ENCODE measurements at regions not wholly inside any gene's neighbourhood (a gene's known extent, or its start where the extent isn't known, plus 50 kb on each side); places are given as distances from the start of the nearest gene placed in this dataset.
"Not testable (repeated sequence)": the region's sequence is repeated elsewhere in the genome, so short reads cannot be mapped to it uniquely, and the experiment has no call there.

DNA sequence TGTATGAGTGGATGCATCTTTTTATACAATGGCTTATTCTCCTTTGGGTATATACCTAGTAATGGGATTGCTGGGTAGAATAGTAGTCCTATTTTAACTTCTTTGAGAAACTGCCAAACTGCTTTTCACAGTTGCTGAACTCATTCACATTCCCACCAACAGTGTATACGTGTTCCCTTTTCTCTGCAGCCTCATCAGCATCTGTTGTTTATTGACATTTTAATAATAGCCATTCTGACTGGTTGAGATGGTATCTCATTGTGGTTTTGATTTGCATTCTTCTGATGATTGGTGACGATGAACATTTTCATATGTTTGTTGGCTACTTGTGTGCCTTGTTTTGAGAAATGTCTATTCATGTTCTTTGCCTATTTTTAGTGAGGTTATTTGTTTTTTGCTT lies 687.0 kb upstream of the EPHA5 start:
- no peak for DNase-seq

DNA sequence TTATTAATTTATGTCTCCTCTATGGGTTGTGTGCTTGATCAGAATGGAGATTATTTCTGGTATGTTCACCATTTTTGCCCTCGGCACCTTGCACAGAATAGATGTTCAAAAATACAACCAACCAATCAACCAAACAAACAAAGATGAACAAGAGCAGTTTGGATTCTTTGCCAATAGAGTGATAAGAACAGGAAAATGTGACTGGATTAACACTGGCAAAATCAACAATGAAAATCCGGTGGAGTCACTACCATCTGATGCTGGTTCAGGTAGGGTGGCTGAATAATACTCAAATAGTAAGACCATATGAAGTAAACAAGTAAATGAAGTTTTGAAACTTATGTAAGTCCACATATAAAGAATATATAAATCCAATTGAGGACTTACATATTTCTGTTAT lies 685.0 kb upstream of the EPHA5 start:
- DNase-seq = no peak

DNA sequence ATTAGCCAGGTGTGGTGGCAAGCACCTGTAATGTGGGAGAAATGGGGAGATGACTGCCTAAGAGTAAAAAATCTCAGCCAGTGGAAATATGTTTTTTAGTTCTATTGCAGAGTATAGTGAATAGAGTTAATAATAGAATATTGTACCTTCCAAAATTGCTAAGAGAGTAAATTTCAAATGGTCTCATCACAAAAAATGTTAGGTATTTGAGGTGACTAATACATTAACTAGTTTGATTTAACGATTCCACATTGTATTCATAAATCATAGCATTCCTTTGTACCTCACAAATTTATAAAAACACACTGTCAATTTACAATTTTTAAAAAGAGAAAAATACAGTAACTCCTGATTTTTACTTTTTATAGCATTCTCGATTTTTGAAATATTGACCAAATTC lies 681.5 kb upstream of the EPHA5 start:
- no peak for DNase-seq

DNA sequence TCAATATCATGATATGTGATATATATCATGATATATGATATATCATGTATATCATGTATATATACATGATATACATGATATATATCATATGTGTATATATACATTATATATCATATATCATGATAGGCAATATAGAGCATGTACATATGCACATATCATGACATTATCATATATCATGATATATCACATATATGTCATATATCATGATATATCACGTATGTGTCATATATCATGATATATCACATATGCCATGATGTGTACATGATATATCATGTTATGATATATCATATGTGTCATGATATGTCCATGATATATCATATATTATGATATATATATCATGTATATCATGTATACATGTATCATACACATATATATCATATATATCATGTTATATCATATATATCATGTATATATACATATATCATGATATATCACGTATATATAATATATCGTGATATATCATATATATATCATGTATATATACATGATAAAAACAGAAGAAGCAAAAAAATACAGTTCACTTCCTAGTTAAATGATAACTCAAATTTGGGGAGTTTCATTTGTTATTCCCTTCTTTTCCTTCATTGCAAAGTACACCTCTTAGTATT lies 670.1 kb upstream of the EPHA5 start:
- no peak for DNase-seq

DNA sequence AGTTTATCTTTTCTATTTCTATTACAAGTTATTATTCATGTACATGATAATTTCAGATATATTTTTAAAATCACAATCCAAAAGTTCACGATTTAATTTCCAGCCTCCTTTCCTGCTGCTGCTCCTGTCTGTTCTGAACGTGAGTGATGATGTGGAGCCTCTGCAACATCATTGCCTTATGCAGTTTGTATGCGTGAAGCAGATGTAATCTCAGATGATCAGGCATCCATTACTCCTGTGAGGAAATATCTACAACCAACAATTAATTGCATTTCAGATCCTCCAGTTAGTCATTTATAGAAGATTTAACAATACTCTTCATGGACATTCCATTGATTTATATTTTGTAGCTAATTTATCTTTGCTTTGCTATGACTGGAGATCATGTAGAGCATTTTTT lies 668.7 kb upstream of the EPHA5 start:
- no peak for DNase-seq

DNA sequence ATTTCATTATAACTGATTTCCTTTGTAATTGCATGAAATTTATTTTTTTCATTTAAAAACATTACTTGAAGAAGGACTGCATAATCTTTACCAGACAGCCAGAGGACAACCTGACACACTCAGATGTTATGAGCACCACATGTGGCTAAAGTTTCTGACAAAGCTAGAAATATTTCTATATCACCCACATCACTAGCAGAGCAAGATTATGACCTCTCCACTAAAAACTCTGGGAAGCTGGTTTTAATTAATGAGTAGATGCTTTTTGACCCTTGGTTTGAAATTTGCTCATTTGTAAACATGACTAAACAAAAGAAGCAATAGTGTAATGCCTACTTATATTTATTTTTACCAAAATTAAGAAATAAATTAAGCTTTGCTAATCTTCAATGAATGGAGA lies 661.5 kb upstream of the EPHA5 start:
- DNase-seq = no peak

DNA sequence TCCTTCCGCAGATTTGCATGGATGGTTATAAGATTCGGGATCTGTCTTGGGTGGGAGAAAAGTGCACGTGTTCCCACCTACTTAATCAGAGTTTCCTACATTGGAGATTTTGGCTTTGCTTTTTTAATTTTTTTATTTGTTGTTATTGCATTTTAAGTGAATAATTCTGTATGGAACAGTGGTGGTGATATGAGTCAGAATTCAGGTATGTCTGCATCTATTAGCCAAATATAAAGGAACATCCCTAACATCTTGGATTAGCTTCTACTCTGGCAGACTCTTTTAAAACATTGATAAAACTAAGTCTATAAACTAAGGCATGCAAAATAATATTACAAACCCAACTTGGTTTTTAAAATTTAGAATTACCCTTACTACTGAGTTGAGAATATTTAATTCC lies 659.8 kb upstream of the EPHA5 start:
- no peak for DNase-seq

DNA sequence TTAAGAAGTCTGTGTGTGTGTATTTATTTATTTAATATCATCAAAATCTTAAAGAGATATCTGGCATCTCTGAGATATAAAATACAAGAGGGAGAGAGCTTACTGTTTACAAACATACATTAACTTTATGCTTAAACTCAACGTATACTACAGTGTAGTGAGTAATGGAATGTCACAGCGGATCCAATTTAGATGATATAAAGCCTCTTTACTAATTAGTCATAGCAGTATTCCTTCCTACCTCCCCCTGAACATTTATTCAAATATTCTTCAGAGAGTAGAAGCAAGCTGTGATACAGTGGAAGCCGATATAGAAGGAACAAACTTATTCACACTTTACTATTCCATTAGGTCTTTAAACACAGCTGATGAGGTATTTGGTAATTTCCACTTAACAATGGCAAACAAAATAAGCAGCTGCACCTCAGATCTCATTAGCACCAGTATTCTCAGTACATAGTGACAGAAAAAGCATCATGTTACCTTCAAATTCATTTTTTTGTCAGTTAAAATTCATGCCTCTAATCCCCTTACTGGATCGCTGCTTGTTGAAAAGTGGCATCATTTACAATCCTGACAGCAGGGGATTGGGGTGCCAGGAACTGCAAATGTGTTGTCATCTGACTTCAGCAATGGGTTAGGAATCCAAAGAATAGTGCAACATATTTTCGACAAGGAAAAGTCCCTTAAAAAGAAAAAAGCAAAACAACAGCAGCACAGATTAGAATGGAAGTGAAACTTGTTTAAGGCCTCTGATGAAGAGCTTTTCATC lies 658.7 kb upstream of the EPHA5 start:
- DNase-seq = no peak

DNA sequence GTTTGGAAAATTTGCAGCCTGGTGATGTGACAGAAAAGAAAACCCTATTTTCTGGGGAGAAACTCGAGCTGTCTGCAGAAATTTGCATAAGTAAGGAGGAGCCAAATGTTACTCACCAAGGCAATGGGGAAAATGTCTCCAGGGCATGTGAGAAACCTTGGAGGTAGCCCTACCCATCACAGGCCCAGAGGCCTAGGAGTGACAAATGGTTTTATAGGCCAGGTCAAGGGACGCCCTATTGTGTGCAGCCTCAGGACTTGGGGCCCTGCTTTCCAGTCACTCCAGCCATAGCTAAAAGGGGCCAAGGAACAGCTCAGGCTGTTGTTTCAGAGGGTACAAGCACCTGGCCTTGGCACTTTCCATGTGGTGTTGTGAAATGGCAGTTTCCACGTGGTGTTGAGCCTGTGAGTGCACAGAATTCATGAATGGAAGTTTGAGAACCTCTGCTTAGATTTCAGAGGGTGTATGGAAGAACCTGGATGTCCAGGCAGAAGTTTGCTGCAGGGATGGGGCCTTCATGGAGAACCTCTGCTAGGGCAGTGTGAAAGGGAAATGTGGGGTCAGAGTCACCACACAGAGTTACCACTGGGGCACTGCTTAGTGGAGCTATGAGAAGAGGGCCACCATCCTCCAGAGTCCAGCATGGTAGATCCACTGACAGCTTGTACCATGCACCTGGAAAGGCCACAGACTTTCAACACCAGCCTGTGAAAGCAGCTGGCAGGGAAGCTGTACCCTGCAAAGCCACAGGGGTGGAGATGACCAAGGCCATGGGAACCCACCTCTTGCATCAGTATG lies 637.6 kb upstream of the EPHA5 start:
- DNase-seq = no peak

DNA sequence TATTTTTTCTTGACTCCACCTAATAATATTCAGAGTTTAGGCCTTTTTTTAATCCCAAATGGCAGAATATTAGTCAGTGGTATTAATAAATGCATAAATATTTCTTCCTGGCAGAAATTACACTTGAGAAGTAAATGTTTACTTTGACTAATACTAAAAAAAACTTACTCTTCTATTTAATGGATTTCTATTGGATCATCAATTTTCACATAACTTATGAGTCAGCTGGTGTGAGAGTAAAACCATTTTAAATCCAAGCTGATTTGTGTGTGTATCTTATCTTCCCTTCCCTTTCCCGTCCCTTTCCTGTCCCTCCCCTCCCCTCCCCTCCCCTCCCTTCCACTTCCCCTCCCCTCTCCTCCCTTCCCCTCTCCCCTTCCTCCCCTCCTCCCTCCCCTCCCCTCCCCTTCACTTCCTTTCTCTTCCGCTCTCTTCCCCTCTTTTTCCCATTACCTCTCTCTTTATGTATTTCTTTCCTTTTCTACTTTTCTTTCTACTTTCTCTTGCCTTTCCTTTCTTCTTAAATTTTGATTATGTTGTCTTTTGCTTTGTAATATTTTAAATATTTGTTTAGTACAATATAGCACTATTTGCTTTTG lies 630.1 kb upstream of the EPHA5 start:
- DNase-seq = no peak

DNA sequence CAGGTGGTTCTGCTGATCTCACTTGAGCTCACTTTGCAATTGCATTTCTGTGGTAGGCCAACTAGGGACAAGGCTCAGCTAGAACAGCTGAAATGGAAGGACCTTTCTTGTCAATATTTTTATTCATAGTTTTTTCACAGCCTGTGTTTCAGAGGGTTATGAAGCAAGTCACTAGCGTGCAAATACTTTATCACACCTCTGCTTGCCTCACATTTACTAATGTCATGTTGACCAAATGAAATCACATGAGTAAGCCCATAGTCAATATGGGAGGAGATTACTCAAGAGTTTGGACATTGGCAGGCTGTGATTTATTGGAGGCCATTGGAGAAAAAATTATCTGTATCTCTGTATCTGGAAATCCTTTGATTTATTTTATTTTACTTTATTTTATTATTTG lies 628.3 kb upstream of the EPHA5 start:
- no peak for DNase-seq

DNA sequence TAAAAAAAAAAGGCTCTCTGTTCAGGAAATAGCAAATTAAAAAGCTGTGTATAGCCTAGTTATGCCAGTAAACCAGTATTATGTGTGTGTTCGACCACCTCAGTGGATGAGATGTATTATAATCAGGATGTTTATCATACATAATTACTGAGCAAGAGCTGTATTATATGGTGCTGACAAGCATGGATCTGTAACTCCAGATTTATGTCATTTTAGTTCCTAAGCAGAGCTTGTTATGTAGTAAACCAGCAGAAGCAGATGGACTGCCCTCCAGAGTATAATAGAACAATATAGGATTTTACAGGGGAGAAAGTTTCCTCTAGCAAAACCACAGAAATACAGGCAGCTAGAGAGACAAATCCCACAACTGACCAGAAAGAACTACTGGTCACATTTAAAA lies 627.4 kb upstream of the EPHA5 start:
- DNase-seq = no peak

DNA sequence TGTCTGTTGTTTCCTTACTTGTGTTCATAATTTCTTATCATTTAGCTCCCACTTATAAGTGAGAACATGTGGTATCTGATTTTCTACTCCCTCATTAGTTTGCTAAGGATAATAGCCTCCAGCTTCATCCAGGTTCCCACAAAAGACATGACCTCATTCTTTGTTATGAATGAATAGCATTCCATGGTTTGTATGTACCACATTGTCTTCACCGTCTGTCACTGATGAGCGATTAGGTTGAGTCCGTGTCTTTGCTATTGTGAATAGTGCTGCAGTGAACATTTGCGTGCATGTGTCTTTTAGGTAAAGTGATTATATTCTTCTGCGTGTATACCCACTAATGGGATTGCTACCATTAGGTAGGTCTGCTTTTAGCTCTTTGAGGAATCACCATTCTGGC lies 624.3 kb upstream of the EPHA5 start:
- no peak for DNase-seq

DNA sequence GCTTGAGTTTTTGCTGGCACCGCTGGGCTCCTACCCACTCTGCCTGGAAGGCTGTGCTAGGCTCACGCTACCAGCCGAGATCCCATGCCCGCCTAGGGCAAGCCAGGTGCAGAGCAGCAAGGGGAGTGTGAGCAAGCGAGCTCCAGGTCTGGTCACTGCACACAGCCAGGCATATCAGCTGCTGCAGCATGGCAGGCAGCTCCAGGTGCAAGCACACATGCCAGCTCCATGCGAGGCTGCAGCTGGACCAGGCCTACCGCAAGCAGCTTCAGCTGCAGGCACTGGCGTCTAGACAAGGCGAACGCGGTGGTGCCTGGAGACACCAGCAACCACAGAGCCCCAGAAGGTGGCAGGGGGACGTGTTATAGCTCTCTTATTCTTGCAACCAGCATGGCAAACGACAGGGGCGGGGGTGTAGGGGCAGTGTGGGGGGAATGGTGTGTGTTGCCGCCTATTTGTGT lies 614.7 kb upstream of the EPHA5 start:
- peak; percentile 9 for DNase-seq

DNA sequence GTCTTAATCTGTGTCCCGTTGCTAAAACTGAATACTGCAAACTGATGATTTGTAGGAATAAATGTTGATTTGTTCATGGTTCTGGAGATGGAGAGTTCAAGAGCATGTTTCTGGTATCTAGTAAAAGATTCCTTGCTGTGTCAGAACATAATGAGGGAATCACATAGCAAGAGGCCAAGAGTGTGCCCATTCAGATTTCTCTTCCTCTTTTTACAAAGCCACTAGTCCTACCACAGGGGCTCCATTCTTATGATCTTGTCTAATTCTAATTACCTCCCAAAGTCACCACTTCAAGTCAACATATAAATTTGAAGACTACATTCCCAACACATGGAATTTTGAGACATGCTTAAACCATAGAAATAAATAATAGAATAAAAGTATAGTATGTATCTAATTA lies 608.8 kb upstream of the EPHA5 start:
- DNase-seq = no peak

DNA sequence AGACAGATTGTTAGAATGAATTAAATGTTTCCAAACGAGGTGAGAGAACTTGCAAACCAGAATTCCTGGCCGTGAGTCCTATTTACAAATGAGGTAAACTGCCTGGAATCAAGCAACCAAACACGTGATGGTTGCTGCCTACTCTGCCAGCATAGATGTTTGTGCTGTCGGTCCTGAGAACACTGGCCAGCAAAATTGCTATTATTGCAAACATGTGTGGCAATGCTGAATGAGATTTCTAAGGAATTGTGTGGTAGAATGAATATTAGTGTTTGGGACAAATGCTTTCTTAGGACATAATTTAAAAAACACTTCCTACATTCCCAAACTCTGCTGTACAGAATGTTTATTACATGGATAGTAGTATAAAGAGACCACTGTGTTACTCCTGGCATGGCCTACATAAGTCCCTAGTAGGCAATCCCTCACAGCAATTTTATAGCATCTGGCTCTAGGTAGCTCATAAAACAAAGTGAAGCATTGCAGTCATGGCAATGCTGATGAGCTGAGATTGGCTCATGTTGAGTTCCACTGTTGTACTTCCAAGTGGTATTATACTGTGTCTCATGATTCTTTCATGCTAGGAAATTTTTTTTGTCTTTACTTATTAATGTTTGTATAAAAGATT lies 605.2 kb upstream of the EPHA5 start:
- DNase-seq = no peak

DNA sequence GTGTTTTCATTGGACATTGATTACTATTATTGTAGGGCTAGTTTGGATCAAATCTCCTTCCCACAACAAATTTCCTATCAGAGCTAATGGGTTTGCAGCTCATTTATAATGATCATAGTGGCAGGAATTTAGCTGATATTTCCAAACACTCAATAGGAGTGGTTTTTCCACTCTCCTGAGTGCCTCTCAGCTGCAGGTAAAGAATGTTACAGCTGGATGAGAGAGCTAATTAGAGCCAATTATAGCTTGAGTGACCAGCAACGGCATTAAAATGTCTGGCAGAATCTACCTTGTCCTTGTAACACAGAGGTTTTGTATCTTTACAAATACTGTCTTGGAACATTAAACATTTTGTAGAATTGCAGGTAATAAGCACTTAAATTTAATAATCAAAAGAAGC lies 602.8 kb upstream of the EPHA5 start:
- no peak for DNase-seq

DNA sequence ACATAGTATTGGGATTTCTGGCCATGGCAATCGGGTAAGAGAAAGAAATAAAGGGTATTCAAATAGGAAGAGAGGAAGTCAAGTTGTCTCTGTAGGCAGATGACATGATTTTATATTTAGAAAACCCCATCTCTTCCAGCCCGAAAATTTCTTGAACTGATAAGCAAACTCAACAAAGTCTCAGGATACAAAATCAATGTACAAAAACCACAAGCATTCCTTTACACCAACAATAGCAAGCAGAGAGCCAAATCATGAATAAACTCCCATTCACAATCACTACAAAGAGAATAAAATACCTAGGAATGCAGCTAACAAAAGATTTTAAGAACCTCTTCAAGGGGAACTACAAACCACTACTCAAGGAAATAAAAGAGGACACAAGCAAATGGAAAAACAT lies 600.1 kb upstream of the EPHA5 start:
- not testable (repeated sequence) for DNase-seq

DNA sequence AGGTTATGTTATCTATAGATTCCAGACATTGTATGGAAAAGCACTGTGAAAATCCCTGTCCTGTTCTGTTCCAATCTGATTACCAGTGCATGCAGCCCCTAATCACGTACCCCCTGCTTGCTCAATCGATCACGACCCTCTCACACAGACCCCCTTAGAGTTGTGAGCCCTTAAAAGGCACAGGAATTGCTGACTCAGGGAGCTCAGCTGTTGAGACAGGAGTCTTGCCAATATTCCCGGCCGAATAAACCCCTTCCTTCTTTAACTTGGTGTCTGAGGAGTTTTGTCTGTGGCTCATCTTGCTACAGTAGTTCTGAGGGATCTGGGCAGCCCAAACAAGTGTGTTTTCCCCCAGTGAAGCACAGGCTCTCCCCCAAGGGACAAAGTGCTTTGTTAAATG lies 596.3 kb upstream of the EPHA5 start:
- not testable (repeated sequence) for DNase-seq

DNA sequence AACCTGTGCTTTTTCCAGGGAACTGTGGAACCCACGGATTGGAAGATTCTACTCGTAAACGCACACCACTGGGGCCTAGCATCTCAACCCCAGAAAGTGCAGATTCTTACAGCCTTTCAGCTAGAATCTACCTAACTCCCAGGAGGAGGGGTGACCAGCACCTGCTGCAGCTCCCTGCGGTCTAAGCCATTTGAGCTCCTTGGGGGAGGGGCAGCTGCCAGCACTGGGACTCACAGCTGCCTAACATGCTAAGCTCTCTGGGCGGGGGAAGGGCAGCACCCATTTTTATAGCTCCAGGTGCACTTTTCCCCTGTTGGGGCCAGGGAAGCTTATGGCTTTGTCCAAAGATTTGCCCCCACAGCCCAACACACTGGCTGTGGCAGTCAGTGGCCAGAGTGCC lies 595.7 kb upstream of the EPHA5 start:
- no peak for DNase-seq

DNA sequence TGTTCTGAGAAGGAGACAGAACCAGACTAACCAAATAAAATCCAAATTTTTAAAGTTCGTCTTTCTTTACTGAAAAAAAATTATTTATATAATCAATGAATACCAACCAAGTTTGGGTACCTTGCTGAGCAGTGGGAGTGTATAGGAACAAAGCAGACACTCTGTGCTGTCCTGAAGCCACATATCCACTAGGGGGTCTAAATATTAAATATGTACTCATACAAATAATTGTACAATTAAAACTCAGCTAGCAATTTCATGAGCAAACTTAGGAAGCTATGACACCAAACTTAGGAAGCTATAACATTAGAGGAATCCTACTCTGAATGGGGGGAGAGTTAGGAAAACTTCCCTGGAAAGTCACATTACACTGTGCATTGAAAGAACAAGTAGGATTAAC lies 582.0 kb upstream of the EPHA5 start:
- no peak for DNase-seq

DNA sequence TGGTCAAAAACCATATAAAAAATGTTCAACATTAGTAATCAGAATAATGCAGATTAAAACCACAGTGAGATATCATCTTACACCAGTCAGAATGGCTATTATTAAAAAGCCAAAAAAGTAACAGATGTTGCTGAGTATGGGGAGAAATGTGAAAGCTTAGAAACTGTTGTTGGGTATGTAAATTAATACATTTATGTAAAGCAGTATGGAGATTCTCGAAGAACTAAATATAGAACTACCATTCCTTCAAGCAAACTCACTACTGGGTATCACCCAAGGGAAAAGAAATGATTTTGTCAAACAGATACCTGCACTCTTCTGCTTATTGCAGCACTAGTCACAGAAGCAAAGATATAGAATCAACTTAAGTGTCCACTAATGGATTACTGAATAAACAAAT lies 576.4 kb upstream of the EPHA5 start:
- DNase-seq = no peak

DNA sequence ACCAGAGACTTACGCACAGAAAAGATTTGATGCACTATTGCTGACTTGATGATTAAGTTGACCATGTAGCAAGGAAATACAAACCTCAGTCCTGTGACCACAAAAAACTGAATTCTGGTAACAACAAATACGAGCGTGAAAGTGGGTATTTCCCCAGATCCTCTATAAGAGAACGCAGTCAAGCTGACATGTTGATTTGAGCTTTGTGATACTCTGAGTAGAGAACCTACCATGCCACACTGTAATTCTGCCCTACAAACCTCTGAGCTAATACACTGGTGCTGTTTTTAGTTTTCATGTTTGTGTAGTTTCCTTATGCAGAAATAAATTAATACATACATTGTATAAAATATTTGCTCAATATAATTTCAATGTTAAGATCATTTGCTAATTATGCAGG lies 565.6 kb upstream of the EPHA5 start:
- DNase-seq = no peak
